ENCODE measurements at regions not wholly inside any gene's neighbourhood (a gene's known extent, or its start where the extent isn't known, plus 50 kb on each side); places are given as distances from the start of the nearest gene placed in this dataset.
"Not testable (repeated sequence)": the region's sequence is repeated elsewhere in the genome, so short reads cannot be mapped to it uniquely, and the experiment has no call there.

DNA sequence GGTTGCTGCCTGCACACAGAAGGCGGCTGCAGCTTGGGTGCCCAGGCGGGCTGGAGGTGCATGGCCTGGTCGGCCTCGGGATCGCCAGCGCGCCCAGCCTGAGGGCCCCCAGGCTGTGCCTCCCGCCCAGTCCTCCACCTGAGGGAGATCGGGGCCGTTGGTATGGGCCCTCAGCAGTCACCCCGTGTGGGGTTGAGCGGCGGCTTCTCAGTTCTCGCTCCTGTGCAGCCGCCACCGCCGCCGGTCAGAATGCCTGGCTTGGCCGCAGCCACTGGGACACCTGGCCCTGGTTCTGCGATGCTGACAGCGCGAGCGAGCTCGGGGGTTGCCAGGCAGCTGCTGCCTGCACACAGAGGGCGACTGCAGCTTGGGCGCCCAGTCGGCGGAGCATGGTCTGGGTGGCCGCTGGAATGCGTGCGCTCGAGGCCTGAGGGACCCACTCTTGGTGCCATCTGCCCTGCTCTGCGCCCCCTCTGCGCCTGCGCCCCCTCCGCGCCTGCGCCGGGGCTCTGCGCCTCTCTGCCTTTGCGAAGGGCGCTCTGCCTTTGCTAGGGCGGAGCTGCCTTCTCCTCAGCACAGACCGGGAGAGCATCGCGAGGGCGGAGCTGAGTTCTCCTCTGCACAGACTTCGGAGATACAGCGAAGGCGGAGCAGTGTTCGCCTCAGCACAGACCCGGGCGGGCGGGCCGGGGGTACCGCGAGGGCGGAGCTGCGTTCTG, 84.6 kb upstream of the ZNG1F start:
- DNase-seq (ENCODE audit: low read depth in 2 of 2, low spot score in 1 of 2), result peak; percentile 30 to 53

DNA sequence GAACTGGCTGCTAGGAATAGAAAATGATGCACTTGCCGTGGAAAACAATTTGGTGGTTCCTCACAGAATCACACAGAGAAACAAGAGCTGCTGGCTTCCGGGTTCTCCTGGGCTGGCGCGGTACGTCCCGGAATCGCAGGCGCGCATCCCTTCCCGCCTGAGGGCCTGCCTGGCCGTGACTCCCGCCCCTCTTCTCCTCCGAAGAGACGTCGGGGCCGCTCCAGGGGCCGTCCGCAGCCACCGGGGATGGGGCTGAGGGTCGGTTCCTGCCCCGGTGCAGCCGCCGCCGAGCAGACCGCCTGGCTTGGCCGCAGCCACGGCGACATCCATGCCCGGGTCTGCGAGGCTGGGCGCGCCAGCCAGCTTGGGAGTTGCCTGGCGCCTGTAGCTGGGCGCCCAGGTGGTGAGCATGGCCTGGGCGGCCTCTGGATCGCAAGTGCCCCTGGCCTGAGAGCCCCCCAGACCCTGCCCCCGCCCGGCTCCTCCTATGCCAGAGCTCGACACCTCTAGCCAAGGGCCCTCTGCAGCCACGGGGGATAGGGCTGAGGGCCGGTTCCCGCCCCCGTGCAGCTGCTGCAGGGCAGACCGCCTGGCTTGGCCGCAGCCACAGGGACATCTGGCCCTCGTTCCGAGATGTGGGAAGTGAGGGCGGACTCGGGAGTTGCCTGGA, 83.9 kb upstream of the ZNG1F start:
- not testable (repeated sequence) for DNase-seq (ENCODE audit: low read depth in 2 of 2, low spot score in 1 of 2)

DNA sequence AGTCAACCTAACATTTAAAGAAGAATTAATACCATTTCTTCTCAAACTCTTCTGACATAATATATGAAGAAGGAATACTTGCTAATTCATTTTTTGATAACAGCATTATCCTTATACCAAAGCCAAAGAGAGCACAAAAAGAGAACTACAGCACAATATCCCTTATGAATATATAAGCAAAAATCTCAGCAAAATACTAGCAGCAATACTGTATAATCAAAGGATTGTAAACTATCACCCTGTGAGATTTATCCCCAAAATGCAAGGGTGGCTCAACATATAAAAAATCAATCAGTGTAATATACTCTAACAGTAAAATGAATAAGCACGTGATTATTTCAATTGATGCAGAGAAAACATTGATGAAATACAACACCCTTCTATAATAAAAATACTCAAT, 81.9 kb upstream of the ZNG1F start:
- not testable (repeated sequence) for DNase-seq (ENCODE audit: low read depth in 2 of 2, low spot score in 1 of 2)

DNA sequence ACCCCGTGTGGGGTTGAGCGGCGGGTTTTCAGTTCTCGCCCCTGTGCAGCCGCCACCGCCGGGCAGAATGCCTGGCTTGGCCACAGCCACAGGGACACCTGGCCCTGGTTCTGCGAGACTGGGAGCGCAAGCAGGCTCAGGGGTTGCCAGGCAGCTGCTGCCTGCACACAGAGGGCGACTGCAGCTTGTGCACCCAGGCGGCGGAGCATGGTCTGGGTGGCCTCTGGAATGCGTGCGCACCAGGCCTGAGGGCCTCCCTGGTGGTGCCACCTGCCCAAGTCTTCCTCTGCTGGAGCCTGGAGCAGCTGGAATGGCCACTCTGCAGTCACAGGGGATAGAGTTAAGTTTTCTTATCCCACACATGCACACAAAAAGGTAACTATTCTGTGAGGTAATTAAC, 80.4 kb upstream of the ZNG1F start:
- not testable (repeated sequence) for DNase-seq (ENCODE audit: low read depth in 2 of 2, low spot score in 1 of 2)

DNA sequence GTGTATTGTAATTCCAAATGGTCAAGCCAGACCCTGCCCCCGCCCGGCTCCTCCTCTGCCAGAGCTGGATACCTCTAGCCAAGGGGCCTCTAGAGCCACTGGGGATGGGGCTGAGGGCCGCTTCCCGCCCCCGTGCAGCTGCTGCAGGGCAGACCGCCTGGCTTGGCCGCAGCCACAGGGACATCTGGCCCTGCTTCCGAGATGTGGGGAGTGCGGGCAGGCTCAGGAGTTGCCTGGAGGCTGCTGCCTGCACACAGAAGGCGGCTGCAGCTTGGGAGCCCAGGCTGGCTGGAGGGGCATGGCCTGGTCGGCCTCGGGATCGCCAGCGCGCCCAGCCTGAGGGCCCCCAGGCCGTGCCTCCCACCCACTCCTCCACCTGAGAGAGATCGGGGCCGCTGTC, 79.9 kb upstream of the ZNG1F start:
- not testable (repeated sequence) for DNase-seq (ENCODE audit: low read depth in 2 of 2, low spot score in 1 of 2)

DNA sequence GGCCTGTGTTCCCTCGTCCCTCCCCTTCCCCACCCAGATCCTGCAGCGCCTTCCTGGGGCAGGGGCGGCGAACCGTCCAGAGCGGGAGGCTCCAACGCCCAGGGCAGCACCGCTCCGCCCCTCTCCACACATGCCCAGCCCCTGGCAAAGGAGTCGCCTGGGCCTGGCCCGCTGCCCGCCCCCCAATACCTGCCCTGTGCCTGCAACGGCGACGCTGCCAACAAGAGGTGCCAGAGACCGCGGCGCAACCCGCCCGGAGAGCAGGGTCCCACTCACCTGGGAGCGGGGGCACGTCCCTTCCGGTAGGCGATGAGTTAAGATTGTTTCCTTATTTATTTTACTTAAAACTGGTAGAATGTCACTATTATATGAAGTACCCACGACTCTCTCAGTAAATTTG, 77.5 kb upstream of the ZNG1F start:
- DNase-seq (ENCODE audit: low read depth in 2 of 2, low spot score in 1 of 2), result not testable (repeated sequence)

DNA sequence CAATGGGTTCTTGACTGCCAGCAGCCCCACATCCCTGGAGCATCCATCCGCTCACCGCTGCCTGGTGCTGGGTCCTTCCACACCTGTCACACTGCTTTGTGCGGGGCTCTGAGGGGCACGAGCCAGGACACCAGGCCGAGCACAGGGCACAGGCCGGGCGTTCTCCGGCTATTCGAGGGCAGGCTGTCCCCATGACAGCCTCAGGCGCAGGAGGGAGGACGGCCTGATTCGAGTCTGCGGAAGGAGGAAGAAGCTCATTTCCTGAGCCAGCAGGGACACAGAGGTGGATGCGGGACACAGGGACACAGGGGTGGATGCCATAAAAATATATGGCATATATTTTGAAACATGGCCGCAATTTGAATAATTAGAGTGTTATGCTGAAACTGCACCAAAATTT, 76.9 kb upstream of the ZNG1F start:
- not testable (repeated sequence) for DNase-seq (ENCODE audit: low read depth in 2 of 2, low spot score in 1 of 2)

DNA sequence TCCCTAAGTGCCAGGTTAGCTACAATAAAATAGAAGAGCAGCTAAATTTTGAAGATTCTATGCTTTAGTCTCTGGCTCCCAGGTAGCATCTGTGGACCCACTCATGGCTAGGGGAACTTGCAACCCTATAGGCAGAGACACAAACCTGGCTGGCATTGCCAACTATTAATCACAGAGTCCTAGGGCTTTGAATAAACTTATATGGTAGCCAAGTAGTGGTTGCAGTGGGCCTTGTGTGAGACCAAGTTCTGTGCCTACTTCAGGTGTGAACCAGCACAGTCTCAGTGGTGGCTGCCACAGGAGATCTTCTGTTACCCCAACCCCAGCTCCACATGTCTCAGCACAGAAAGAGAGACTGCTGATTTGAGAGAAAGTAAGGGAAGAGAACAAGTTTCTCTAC, 62.9 kb upstream of the ZNG1F start:
- DNase-seq (ENCODE audit: low read depth in 2 of 2, low spot score in 1 of 2), result not testable (repeated sequence)

DNA sequence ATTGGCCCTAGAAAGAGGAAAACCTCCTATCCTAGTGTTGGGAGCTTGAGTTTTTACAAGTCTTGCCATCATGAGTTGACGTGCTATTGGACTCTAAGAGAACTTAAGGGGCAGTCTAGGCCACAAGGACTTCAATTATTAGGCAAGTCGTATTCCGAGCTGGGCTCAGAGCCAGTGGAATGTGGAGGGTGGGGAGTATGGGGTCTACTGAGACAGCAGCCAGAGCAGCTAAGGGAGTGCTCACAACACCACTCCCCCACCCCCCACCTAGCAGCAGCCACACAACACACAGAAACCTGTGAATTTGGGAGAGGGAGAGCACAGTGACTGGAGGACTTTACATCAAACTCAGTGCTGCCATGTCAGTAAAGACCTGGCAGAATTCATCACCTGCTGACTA, 62.0 kb upstream of the ZNG1F start:
- not testable (repeated sequence) for DNase-seq (ENCODE audit: low read depth in 2 of 2, low spot score in 1 of 2)

DNA sequence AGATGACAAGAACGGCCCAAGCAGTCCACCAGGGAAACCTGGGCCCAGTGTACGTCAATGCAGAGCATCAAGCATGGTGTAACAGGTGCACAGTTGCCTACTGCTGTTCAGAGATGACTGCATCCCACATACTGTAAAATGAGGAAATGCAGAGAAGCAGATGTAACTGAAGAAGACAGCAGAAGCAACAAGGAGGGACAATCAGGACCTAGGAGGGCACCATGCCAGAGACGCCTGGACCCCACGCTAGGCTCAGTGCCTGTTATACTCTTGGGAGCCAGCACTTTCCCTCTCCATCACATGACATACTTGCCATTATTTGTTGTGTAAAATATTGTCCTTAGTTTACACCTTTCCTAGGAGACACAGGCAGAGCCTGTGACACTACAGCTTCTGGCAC, 57.6 kb upstream of the ZNG1F start:
- DNase-seq (ENCODE audit: low read depth in 2 of 2, low spot score in 1 of 2), result not testable (repeated sequence)

Data from stimulated activated CD8-positive, alpha-beta memory T cell treated with anti-CD3 and anti-CD28 coated beads, Interleukin-4, amount 100 ng/mL, for 4 hours (primary cell).